Esophagus squamous epithelium (tissue), 5 donors: ENCODE measurements at regions not wholly inside any gene's neighbourhood (a gene's known extent, or its start where the extent isn't known, plus 50 kb on each side); places are given as distances from the start of the nearest gene placed in this dataset.

ENCODE experiments used
- DNase-seq: peaks from one replicate; lab custom pipeline; 2025; lab: John Stamatoyannopoulos, UW
- H3K27ac ChIP-seq, 4 donors: fragments of 200-600 bp; sonication (generic); one replicate each; pipeline ENCODE4 v1.5.1; 2016 to 2019; ENCODE audit warnings: mild to moderate bottlenecking in 1 of 4
- H3K27me3 ChIP-seq, 4 donors: fragments of 200-600 bp; sonication (generic); 1 replicate in 3 of 4; 2 replicates in 1 of 4; pipeline versions ENCODE4 v1.5.1 to v1.6.0; 2017 to 2021; ENCODE audit warnings: antibody characterized with exemption in 1 of 4
- H3K36me3 ChIP-seq, 3 donors: fragments of 200-600 bp; sonication (generic); one replicate each; pipeline ENCODE4 v1.5.1; 2016 to 2019
- H3K4me1 ChIP-seq, 3 donors: fragments of 200-600 bp; sonication (generic); one replicate each; pipeline ENCODE4 v1.5.1; 2017 to 2019
- H3K4me3 ChIP-seq, 4 donors: fragments of 200-600 bp; sonication (generic); 1 replicate in 3 of 4; 2 replicates in 1 of 4; pipeline ENCODE4 v1.5.1; 2016 to 2019; ENCODE audit warnings: mild to moderate bottlenecking in 2 of 4, moderate library complexity in 1 of 4
- H3K9me3 ChIP-seq, 3 donors: fragments of 200-600 bp; sonication (generic); one replicate each; pipeline ENCODE4 v1.5.1; 2016 to 2019
- CTCF ChIP-seq, 6 experiments: fragments of 450-650 bp in 4 of 6; fragments of 200-600 bp in 2 of 6; sonication (generic) in 2 of 6; IDR thresholded peaks; one replicate each; pipeline ENCODE4 v1.5.1; 2016 to 2019; ENCODE audit warnings: antibody characterized with exemption in 6 of 6, mild to moderate bottlenecking in 4 of 6, moderate library complexity in 4 of 6
- POLR2A ChIP-seq, 4 donors: fragments of 450-650 bp; IDR thresholded peaks; one replicate each; pipeline ENCODE4 v1.6.1; 2017; ENCODE audit warnings: antibody characterized with exemption in 4 of 4, mild to moderate bottlenecking in 4 of 4, moderate library complexity in 3 of 4
- WGBS, 2 donors: methylation state at CpG; one replicate each; pipeline ENCODE4 v1.1.5; 2018; 5-methylcytosine and 5-hydroxymethylcytosine counted together
- intact Hi-C: fragments of 100-400 bp; cut with DNase I; formaldehyde crosslinking; loops from one replicate; pipeline ENCODE4 v1.15.0; 2022
- donor health status: DM: yes; HTN: yes; CAD: no.

GRCh38 chr7:52294942-52295341 is 740.5 kb upstream of the POM121L12 start:
- no peak for TF ChIP-seq POLR2A (IDR thresholded peaks at IDR 0.05)
- no peak for TF ChIP-seq CTCF (IDR thresholded peaks at IDR 0.05)
- H3K9me3 ChIP-seq = no peaks in the 10 kb centered on the region
- no peaks in the 10 kb centered on the region for H3K4me1 ChIP-seq
- no peak overlapping the region for H3K27ac ChIP-seq
- WGBS, 2 donors = 69 to 76% methylated on average over 6 to 7 of the region's 7 CpGs
- no peaks in the 10 kb centered on the region for H3K36me3 ChIP-seq
- no peak for DNase-seq
- no peaks in the 10 kb centered on the region for H3K27me3 ChIP-seq
- intact Hi-C loops = no loop called here
- H3K4me3 ChIP-seq = no peak overlapping the region

GRCh38 chr7:52289247-52289646 is 746.2 kb upstream of the POM121L12 start:
- intact Hi-C loops = no loop called here
- H3K36me3 ChIP-seq = no peaks in the 10 kb centered on the region
- no peaks in the 10 kb centered on the region for H3K27me3 ChIP-seq
- WGBS, 2 donors = 44% methylated on average over 2 of the region's 2 CpGs
- DNase-seq = no peak
- H3K4me3 ChIP-seq = no peak overlapping the region
- TF ChIP-seq CTCF (IDR thresholded peaks at IDR 0.05) (no peak), POLR2A (IDR thresholded peaks at IDR 0.05) (no peak)
- H3K4me1 ChIP-seq = no peaks in the 10 kb centered on the region
- no peaks in the 10 kb centered on the region for H3K9me3 ChIP-seq
- no peak overlapping the region for H3K27ac ChIP-seq

- Histone ChIP-seq H3K36me3 (no peaks in the 10 kb centered on the region), H3K4me1 (no peaks in the 10 kb centered on the region), H3K27me3 (no peaks in the 10 kb centered on the region), H3K9me3 (no peaks in the 10 kb centered on the region), H3K4me3 (no peak overlapping the region), H3K27ac (no peak overlapping the region)
- 73 to 89% methylated on average over 1 of the region's 1 CpG for whole genome bisulfite sequencing, 2 donors
- TF ChIP-seq CTCF (IDR thresholded peaks at IDR 0.05) (no peak), POLR2A (IDR thresholded peaks at IDR 0.05) (no peak)
- no peak for DNase-seq
- intact Hi-C loops = no loop called here
Measured at GRCh38 chr7:52287698-52288097, 747.7 kb upstream of the POM121L12 start.

GRCh38 chr7:52285689-52286088 is 749.7 kb upstream of the POM121L12 start:
- no peaks in the 10 kb centered on the region for H3K27me3 ChIP-seq
- no peaks in the 10 kb centered on the region for H3K9me3 ChIP-seq
- WGBS, 2 donors = 49 to 51% methylated on average over 2 of the region's 2 CpGs
- TF ChIP-seq POLR2A (IDR thresholded peaks at IDR 0.05) (no peak), CTCF (IDR thresholded peaks at IDR 0.05) (no peak)
- no peak for DNase-seq
- no peak overlapping the region for H3K27ac ChIP-seq
- H3K36me3 ChIP-seq = no peaks in the 10 kb centered on the region
- intact Hi-C loops = no loop called here
- H3K4me1 ChIP-seq = no peaks in the 10 kb centered on the region
- no peak overlapping the region for H3K4me3 ChIP-seq

GRCh38 chr7:52283335-52283734 is 752.1 kb upstream of the POM121L12 start:
- no peaks in the 10 kb centered on the region for H3K27me3 ChIP-seq
- TF ChIP-seq POLR2A (IDR thresholded peaks at IDR 0.05) = no peak
- no peak for TF ChIP-seq CTCF (IDR thresholded peaks at IDR 0.05)
- no peak for DNase-seq
- no peaks in the 10 kb centered on the region for H3K4me1 ChIP-seq
- no peaks in the 10 kb centered on the region for H3K9me3 ChIP-seq
- H3K4me3 ChIP-seq = no peak overlapping the region
- 50 to 64% methylated on average over 3 of the region's 3 CpGs for WGBS, 2 donors
- H3K27ac ChIP-seq = no peak overlapping the region
- no peaks in the 10 kb centered on the region for H3K36me3 ChIP-seq
- intact Hi-C loops = no loop called here
